PFSK-1 (cell line): ENCODE measurements at regions not wholly inside any gene's neighbourhood (a gene's known extent, or its start where the extent isn't known, plus 50 kb on each side); places are given as distances from the start of the nearest gene placed in this dataset.

ENCODE experiments used
- FOXP2 ChIP-seq: optimal IDR thresholded peaks from 2 replicates; pipeline ENCODE3; 2011; ENCODE audit warnings: borderline replicate concordance, control low read depth, inconsistent platforms; ENCODE audit not compliant: insufficient read depth; ENCODE audit errors: extremely low read length, extremely low read depth
- POLR2AphosphoS5 ChIP-seq: IDR thresholded peaks from 2 replicates; pipeline ENCODE4 v1.6.1; 2012; ENCODE audit warnings: low read depth, mild to moderate bottlenecking, control low read depth, low read length, moderate library complexity
- REST ChIP-seq, 2 experiments: IDR thresholded peaks; 2 replicates each; pipeline versions ENCODE4 v1.6.1 to v1.8.0; 2011 to 2012; ENCODE audit warnings: low read depth in 2 of 2, low read length in 2 of 2, control low read depth in 1 of 2, inconsistent platforms in 1 of 2, mild to moderate bottlenecking in 1 of 2, moderate library complexity in 1 of 2; ENCODE audit not compliant: insufficient read depth in 1 of 2
- SIN3A ChIP-seq: IDR thresholded peaks from 2 replicates; pipeline ENCODE4 v1.6.1; 2012; ENCODE audit warnings: mild to moderate bottlenecking, low read length, moderate library complexity, borderline replicate concordance; ENCODE audit not compliant: insufficient read depth
- TAF1 ChIP-seq: IDR thresholded peaks from 2 replicates; pipeline ENCODE4 v1.6.1; 2012; ENCODE audit warnings: low read length, control low read depth, borderline replicate concordance; ENCODE audit not compliant: insufficient read depth

- TF ChIP-seq TAF1 (no peak), SIN3A (no peak), POLR2AphosphoS5 (no peak)
Observed at GRCh38 chr1:189811960-189812359, 665.7 kb downstream of the BRINP3 start.

DNA sequence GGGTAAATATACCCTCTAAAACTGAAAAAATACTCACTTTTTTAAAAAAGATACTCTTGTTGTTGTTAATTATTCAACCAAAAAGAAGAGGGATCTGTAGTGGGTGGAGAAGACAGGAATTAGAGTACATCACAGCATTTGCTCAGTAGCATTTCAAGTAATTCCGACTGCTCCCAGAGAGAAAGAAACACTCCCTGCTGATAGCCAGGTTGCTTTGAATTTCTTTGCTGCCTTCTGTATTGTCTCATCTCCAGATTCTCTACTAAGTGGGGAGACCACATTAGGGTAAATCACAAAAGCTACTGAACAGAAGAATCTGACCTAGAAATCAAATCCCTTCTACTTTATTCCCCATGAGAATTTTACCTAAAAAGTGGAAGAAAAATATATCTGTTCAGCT lies 661.1 kb downstream of the BRINP3 start:
- TF ChIP-seq FOXP2 (no peak), REST (IDR thresholded peaks at IDR 0.05; ENCODE audit: insufficient read depth in 1 of 2, low read depth in 2 of 2, low read length in 2 of 2) (no peak), POLR2AphosphoS5 (no peak), TAF1 (no peak), SIN3A (no peak)

GRCh38 chr1:189819751-189820150 lies 657.9 kb downstream of the BRINP3 start:
- no peak for TF ChIP-seq REST (IDR thresholded peaks at IDR 0.05; ENCODE audit: insufficient read depth in 1 of 2, low read depth in 2 of 2, low read length in 2 of 2)
- no peak for TF ChIP-seq FOXP2
- no peak for TF ChIP-seq SIN3A
- TF ChIP-seq POLR2AphosphoS5, result no peak
- TF ChIP-seq TAF1, result no peak

DNA sequence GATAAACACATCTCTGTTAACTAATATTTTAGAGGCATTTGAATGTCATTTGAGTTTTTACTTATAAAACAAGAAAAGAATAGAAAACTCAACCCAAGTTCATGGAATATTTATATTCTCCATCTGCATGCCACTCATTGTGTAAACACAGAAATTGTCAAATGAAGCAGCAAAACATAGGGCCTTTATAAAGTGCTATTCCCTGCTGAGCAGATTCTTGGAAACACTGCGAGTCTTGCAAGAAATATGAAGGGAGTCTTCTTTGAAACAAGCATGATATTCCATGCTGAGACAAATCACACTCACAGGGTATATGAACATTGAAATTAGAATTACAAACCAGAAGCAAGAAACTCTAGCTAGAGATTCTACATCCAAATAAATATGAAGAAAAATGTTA lies 655.8 kb downstream of the BRINP3 start:
- no peak for TF ChIP-seq TAF1
- TF ChIP-seq POLR2AphosphoS5, result no peak
- TF ChIP-seq FOXP2, result no peak
- no peak for TF ChIP-seq REST (IDR thresholded peaks at IDR 0.05; ENCODE audit: insufficient read depth in 1 of 2, low read depth in 2 of 2, low read length in 2 of 2)
- no peak for TF ChIP-seq SIN3A

GRCh38 chr1:189834813-189835212 lies 642.9 kb downstream of the BRINP3 start:
- TF ChIP-seq REST (IDR thresholded peaks at IDR 0.05; ENCODE audit: insufficient read depth in 1 of 2, low read depth in 2 of 2, low read length in 2 of 2), result no peak
- no peak for TF ChIP-seq FOXP2
- no peak for TF ChIP-seq TAF1
- no peak for TF ChIP-seq SIN3A
- no peak for TF ChIP-seq POLR2AphosphoS5
